GM18861 (cell line): ENCODE measurements at regions not wholly inside any gene's neighbourhood (a gene's known extent, or its start where the extent isn't known, plus 50 kb on each side); places are given as distances from the start of the nearest gene placed in this dataset.
"Not testable (repeated sequence)": the region's sequence is repeated elsewhere in the genome, so short reads cannot be mapped to it uniquely, and the experiment has no call there.

Experiments
- ATAC-seq: cut with Tn5 transposase; IDR thresholded peaks from one replicate; pipeline ENCODE4 v1.9.1; 2021; ENCODE audit not compliant: unreplicated experiment

DNA sequence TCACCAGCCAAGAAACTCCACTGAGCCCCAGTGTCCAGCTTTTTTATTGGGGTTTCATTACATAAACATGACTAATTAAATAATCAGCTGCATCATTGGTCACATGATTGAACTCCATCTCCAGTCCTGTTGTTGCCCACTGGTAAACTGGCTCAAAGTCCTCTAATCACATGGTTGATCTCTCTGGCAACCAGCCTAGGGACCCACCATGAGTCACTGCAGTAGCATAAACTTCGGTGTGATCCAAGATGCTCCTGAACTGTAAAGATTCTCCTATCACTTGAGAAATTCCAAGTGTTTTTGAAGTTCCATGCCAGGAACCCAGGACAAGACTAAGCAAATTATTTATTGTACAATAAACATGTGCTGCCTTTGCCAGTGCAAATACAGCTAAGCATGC lies 130.4 kb upstream of the AUTS2 start:
- ATAC-seq, result no peak

DNA sequence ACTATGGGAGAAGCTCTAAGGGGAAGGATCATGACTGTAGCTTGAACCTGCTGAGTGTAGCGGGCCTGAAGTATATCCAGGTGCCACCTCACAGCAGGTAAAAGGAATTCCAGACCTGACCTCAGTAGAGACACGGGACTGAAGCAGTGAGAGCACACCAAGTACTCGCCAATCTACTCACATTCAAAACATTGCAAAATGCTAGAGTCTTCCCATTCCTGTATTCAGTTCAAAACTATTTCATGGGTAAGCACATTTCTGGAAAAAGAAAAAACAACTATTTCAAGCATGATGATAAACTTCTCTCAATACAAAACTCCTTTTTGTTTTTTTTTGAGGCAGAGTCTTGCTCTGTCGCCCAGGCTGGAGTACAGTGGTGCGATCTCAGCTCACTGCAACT lies 121.9 kb upstream of the AUTS2 start:
- no peak for ATAC-seq

DNA sequence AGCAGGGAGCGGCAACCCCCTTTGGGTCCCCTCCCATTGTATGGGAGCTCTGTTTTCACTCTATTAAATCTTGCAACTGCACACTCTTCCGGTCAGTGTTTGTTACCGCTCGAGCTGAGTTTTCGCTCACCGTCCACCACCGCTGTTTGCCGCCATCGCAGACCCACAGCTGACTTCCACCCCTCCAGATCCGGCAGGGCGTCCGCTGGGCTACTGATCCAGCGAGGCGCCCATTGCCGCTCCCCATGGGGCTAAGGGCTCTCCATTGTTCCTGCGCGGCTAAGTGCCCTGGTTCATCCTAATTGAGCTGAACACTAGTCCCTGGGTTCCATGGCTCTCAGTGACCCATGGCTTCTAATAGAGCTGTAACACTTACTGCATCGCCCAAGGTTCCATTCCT lies 115.6 kb upstream of the AUTS2 start:
- ATAC-seq, result no peak

DNA sequence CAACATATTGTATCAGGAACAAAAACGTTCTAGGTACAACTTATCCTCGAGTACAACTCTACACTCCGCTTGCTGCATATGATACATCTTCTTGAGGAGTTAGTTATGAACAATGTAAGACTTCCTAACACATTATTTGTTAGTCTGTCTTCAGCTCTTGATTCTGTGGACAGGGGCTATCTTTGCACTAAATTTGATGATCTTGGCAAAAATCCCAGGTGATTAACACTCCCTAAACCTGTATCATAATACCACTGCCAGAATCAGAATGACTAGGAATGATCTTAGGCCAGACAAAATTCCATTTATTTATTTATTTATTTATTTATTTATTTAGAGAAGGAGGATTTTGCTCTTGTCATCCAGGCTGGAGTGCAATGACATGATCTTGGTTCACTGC lies 108.7 kb upstream of the AUTS2 start:
- ATAC-seq, result no peak

DNA sequence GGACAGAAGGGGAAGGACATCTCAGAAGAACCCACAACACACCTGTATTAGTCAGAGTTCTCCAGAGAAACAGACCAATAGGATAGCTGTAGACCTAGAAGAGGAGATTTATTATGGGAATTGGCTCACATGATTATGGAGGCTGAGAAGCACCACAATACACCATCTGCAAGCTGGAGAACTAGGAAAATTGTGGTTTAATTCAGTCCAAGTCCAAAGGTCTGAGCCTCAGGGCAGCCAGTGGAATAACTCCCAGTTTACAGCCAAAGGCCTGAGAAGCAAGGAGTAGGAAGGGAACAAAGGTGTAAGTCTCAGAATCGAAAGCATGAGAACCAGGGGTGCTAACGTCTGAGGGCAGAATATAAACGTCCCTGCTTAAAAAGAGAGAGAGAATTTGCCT lies 99.6 kb upstream of the AUTS2 start:
- no peak for ATAC-seq

DNA sequence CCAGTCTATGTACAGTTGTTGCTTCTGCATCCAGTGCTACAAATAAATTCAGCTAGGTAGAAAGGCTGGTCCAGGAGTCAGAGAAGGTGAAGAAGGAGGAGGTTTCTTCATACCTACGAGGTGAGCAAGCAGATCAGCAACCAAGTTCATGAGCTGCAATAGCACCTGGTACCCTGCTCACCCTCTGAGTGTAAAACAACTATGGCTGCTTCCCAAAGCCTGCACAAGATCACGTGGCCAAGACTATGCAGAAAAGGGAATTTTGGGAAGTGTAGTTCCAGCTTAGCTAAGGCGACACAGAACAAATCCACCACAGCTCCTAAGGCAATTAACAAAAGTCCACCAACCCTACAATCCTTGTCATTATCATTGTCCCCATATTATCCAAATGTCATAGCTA lies 95.9 kb upstream of the AUTS2 start:
- ATAC-seq, result no peak

DNA sequence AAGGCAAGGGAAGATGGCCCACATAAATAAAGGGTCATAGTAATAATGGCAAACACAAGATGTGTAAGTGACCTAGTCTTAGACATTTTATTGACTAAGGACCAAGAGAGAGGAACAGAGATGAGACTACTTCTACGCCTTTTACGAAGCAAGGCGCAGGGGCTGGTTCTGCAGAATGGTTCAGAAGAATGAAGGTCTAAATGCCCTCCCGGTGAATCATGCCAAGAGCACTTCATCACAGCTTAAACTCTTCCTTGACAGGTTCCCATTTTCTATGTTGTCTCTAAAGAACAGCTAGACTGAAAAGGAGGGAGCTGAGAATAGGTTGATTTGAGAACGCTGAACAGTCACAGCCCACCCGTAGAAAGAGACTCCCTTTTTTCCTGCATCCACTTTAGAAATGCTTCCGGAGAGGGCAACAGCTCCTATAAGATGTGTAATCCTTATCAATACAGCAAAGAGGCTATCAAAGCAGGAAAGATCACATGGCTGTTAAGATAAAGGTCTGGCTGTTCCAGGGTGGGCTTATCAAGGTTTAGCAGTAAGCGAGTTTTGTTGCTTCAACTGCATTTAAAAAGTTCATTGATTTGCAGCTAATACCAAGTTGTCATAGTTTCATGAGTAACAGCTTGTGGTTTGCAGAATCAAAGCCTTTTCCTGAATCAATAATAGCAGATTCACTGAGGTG lies 93.4 kb upstream of the AUTS2 start:
- no peak for ATAC-seq

DNA sequence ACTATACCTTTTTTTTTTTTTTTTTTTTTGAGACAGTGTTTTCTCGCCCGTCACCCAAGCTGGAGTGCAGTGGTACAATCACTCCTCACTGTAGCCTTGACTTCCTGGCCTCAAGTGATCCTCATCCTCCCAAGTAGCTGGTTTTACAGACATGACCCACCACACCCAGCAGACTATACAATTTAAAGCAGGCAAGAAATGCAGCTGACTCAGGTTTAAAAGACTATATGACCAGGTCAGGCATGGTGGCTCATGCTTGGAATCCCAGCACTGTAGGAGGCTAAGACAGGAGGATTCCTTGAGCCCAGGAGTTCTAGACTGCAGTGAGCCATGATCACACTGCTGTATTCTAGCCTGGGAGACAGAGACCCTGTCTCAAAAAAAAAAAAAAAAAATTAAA lies 89.5 kb upstream of the AUTS2 start:
- ATAC-seq, result no peak

DNA sequence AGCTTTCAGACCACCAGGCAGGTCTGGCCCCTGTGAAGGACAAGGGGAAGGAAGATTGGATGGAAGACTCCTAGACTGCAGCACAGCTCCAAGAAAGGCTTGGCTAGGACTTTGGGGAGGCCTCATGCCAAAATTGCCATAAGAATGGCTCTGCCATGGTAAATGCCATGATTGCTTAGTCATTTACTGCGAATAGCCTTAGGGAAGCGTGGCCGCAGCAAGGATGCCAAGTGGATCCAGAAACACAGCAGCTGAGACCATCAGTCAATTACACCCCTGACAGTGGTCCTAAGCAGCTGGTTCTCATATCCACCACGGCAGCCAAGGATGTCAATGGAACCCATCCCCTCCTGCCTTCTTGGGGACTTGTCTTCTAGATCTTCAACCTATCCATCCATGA lies 88.2 kb upstream of the AUTS2 start:
- no peak for ATAC-seq

DNA sequence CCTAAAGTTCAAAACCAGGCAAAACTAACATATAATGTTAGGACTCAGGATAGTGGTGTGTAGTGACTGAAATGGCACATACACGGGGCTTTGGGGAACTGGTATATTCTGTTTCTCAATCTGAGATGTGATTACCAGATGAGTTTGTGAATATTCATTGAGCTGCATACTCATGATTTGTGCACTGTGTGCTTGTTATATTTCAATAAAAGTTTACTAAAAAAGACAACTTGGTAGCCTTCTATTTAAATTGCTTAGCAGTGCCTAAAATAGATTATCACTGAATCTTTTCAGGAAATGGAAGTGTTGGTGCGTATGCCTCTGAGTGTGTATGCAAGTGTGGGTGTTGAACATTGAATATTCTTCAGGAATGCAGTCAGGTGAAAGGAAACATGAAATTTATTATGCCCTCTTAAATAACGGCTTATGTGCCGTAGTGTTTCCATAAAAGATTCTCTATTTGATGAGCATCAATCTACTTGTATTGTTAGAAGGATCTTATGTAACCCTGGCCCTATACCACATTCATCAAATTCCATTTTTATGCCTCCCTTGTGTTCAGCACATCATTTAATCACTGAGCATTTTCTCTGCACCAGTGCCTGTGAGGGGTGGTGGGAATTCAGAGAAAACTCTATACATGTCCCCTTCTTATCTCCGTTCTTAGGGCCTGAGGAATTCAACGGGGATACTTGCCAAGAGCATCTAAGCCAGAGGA lies 82.6 kb upstream of the AUTS2 start:
- ATAC-seq, result no peak

DNA sequence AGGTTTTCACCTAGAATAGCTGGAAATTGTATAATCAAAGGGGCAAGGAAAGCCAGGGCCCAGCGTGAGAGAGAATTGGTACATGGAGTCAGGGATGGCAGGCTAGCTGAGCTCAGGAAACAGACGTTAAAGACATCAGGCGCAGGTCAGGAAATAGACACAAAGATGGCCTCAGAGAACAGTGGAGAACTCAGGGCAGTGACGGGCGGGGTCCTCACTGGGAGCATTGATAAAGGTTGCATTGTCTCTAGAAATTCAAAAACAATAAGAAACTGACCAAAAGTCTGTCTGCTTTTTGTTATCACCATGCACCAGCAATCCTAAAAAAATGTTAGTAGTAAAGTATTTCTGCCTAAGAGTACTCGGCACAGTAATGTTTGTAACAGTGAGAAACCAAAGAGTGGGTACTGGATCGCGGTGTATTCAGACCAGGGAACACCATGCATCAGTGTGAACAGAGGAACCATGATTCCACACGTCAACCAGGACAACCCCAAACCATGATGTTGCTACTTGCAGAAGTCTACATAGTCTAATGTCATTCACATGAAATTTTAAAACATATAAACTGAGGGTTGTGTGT lies 81.9 kb upstream of the AUTS2 start:
- no peak for ATAC-seq

DNA sequence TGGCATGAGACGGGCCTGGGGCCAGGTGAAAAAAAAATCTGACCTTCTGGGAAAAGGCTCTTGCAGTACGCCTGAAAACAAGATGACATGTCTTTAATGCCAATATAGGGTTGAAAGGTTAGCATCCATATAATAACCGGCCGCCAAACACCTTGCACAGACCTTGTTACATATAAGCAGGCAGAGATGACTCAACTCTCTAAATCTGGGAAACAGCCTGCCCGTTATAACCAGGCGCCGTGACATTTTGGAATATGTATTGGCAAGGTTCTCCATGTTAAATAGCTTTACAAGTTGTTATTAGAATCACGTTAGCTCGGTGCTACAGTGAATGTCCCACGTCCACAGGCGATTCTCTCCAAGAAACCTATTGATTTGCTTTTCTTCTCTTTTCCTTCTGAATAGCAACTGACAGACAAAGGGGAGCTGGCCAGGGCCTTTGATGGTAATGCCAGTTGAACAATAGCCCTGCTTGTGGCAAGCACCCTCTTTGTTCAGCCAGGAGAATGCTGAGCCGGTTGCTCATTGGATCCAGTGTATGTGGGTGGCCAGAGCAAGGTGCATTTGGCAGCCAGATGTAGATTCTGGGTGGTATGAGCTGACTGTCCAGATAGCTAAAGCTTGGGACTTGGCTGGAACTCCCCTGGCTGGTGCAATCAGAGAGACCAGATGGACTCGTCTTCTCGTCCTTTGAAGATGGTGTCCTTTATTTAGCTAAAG lies 80.1 kb upstream of the AUTS2 start:
- ATAC-seq, result no peak

DNA sequence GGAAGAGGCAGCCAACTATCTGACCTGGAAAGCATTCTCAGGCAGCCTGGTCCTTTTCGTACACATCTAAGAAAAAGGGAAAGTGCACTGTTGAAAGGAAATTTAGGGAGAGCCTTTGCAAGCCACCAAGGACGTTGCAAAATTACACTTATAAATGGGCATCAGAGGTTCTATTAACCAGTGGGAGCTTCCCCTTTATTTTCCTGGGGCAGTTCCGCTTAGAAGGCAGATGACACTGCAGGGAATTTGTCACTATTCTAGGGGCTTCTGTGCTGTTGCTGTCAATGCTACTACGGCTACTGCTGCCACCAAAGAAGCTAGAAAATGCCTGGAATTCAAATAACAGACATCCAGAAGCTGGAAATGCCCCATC lies 79.6 kb upstream of the AUTS2 start:
- no peak for ATAC-seq

DNA sequence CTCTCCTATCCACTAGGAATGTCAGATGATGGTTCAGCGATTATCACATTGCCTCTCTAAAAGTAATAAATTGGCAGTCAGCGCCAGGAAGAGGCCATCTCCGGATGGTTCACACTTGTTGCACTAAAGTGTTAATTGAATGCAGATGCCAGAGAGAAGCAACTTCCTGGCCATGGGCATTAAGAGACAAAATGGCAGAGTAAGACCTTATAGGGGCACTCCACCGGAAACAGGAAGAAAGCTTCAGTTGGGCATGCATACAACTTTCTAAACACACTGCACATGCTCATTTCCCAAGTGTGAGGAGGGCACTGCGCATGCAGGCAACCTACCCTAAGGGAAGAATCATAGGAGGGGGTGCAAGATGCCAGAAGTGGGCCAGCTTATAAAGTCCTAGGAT lies 71.7 kb upstream of the AUTS2 start:
- ATAC-seq, result no peak

DNA sequence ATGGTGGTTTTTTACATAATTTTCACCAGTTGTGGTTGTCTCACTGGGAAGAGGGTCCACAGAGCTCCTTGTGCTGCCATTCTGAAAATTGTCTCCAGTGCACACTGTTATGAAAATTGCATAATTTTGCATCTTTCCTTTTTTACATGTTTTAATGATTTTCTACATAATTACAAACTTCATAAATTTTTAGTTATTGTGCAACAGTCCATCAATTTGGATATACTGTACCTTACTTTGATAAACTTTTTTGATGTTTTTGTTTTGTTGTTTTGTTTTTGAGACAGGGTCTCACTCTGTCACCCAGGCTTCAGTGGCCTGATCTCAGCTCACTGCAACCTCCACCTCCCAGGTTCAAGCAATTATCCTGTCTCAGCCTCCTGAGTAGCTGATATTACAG lies 70.6 kb upstream of the AUTS2 start:
- no peak for ATAC-seq

DNA sequence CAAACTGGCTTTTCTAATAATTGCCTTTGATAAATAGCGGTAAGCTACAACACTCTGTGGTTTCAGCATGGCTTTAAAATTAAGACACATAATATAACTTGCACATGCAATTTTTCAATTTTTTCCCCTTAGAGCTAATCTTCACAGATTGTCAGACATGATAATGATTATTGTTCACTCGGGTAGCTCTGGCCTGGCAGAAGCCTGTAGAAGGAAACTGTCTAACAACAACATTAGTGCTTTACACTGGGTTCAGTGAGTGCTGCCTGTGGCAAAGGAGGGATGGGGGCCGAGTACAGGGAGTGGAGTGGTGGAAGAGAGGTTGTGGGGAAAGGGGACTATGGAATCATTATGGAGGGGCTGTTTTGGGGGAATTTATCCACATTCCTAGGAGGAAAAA lies 67.2 kb upstream of the AUTS2 start:
- ATAC-seq, result no peak

DNA sequence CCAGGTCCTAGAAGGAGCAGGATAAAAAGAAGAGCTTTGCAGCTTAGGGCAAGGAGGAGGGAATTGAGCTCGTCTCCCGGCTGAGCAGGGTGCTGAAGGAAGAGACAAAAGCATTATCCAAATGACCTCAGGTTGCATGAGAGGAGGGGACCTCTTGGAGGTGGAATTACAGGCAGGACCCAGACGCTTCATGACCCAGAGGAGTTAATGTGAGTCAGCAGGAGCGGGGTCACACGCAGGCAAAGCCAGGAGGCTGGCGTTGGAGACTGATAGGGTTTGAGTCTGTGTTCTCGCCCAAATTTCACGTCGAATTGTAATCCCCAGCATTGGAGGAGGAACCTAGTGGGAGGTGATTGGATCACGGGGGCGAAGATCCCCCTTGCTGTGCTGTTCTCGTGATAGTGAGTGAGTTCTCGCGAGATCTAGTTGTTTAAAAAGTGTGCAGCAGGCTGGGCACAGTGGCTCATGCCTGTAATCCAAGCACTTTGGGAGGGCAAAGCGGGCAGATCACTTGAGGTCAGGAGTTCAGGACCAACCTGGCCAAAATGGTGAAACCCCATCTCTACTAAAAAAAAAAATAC lies 63.7 kb upstream of the AUTS2 start:
- ATAC-seq, result no peak

DNA sequence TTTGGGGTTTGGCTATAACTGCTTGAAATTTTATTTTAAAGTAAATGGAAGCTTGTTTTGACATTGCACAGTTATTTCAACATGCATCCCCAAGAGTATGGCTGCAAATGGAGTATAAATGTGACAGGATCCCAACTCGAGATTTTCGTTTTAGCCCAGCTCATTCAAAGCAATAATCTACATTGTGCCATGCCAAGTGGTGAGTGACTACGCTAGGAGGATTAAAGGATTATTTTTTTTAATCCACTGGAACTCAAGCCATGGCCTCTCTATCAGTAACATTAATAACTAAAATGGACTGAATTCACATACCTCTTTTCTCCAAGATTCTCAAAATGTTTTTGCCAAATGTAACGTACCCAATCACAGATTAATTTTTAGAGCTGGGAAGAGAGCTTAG lies 60.6 kb upstream of the AUTS2 start:
- ATAC-seq, result no peak

DNA sequence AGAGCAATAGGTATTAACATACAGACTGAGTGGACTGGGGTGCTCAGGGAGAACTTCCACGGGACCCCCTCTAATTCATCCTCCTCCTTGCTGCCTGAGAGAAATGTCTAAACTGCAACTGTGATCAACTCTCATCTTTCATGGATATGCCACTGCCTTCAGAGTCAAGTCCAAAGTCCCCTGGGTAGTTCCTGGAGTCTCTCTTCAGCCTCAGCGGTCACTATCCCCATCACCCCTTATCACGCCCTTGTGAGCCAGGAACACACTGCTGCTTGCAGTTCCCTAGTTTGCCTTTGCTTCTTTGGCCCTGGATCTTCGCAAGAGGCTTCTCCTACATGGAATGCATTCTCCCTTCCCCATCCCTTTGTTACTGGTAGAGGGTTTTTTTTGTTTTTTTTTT lies 58.7 kb upstream of the AUTS2 start:
- no peak for ATAC-seq

DNA sequence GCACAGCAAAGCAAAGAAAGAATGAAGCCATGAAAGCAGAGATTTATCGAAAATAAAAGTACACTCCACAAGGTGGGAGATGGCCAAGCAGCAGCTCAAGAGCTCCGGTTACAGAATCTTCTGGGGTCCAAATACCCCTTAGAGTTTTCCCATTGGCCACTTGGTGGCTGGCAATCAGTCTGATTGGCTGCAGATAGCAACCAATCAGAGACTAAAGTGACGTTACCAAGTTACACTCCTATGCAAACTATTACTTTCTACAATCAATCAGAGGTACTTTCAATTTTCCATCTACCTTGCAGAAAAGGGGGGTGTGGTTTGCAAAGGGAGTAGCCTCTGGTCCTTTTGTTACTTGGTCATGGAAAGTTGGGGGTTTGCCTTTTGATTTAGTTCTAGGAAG lies 58.0 kb upstream of the AUTS2 start:
- ATAC-seq, result no peak

DNA sequence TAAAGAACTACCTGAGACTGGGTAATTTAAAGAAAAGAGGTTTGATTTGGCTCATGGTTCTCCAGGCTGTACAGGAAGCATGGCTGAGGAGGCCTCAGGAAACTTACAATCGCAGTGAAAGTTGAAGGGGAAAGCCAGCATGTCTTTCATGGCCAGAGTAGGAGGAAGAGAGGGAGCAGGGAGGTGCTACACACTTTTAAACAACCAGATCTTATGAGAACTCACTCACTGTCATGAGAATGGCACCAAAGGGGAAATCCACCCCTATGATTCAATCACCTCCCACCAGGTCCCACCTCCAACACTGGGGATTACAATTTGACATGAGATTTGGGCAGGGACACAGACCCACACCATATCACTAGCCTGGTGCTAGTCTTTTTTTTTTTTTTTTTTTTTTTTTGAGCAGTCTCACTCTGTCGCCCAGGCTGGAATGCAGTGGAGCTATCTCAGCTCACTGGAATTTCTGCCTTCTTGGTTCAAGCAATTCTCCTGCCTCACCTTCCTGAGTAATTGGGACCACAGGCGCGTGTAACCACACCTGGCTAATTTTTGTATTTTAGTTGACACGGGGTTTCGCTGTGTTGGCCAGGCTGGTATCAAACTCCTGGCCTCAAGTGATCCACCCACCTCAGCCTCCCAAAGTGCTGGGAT lies 56.4 kb upstream of the AUTS2 start:
- not testable (repeated sequence) for ATAC-seq
